Fibroblast of skin of back (primary cell): ENCODE measurements at regions not wholly inside any gene's neighbourhood (a gene's known extent, or its start where the extent isn't known, plus 50 kb on each side); places are given as distances from the start of the nearest gene placed in this dataset.
"Not testable (repeated sequence)": the region's sequence is repeated elsewhere in the genome, so short reads cannot be mapped to it uniquely, and the experiment has no call there.

Experiments used
- DNase-seq: peaks from one replicate; pipeline ENCODE4 v3.0.0-alpha.2; 2013

GRCh38 chr2:131828633-131829455 is 301.2 kb downstream of the CCDC74A start:
- DNase-seq: not testable (repeated sequence)

DNA sequence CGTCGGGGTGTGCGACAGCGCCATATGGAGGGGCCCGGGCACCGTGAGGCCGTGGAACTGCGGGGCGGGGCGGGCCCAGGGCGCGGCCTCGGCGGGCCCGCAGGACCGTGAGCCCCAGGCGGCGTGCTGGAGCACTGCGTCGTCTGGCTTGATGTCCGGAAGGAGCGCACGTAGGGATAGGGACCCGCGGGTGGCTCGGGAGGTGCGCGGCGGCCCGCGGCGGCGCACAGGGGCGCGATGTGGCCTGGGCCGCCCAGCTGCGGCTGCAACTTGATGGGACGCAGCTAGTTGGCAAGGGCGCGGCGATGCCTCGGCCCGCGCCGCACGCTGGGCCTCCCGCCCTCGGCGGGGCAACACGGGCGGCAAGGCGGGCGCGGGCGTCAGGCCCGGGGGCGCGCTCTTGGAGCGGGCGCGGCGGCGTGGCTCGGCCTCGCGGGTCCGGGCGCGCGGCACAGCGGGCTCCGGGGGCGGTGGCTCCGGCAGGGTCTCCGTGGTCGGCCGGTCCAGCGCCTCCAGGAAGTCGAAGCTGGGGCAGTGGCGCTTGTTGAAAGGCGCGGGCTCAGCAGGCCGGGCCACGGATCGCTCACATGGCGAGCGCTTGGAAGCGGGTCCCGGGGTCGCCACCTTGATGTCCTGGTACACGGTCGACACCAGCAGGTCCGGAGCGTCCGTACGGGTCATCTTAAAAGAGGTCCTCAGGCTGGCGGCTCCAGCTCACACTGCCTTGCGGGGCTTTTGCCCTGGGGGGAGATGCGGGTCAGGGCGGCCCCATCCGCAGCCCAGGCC is 302.0 kb downstream of the CCDC74A start:
- not testable (repeated sequence) for DNase-seq

DNA sequence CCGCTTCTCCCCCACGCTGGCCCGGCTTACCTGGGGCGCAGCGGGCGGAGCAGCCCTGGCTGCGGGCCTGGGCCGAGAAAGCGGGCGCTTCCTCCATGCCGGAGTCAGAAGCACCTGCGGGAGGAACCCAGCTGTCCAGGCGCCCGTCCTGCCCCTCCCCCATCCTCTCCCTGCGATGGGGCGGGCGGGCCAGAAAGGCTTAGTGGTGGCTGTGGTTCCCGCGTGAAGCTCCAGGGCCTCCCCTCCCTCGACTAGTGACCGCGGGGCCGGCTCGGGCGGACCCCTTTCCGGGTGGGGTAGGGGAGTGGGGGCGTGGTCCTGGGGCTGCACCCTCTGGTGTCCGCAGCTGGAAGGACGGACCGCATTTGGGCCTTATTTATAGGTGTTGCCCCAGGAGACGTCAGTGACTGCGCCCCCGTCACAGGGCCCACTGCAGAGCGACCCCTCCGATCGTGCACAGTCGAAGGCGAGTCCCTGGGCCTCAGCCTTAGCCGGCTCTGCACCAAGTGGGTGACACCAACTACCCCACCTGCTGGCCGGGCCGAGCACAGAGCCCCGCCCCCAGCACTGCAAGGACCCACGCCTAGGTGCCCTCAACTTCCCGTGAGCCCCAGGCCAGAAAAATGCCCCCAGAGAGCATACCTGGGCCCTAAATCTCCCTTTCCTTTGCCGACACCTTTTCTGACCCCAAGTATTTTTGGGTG is 302.7 kb downstream of the CCDC74A start:
- DNase-seq: not testable (repeated sequence)

DNA sequence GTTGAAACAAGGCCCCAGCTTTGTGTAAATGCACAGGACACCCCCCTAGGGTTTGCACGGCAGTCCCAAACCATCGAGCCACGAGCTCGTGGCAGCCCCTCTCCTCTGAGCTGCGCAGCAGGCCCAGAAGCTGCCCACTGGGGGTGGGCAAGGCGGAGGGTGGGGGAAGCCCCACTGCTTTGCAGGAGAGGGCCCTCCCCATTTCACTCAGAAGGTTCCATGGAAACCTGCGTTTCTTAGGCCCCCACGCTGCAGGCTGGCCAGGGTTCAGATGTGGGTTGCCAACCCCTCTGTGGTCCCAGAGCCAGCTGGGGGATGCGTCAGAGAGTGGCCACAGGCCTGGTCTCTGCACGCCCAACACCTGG is 303.2 kb downstream of the CCDC74A start:
- DNase-seq: not testable (repeated sequence)

DNA sequence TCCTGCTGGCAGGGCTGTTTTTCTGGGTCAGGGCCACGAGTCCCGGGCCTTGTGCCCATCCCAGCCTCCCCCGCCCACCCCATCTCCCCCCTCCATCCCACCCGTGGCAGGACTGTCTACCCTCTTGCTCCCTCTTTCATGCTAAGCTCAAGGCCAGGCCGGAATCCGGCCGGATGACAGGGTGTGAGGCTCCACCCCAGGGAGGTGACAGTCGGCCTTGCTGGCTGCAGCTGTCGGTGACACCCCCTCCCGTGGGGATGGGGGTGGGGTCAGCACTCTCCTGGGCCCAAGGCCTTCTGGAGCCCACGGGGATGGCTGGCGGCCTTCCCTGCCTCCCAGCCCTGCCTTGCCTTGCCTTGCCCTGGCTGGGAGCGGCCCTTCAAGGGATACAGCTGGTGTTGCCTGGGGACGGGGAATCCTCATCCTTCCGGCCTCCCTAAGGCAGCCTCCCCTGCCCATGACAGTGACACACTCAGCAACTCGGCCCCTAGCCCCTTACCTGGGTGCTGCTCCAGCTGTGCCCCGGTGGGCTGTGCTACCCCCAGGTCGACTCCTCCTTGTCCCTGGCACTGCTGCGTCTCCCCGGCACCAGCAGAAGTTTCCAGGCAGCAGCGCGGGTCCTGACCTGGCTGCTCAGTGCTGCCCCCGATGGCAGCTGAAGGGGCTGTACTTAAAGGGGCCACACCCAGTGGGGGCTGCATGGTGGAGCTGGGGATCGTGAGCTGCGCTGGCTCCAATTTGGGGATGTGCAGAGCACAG is 303.9 kb downstream of the CCDC74A start:
- not testable (repeated sequence) for DNase-seq

GRCh38 chr2:131832209-131832780 is 304.6 kb downstream of the CCDC74A start:
- DNase-seq: not testable (repeated sequence)

DNA sequence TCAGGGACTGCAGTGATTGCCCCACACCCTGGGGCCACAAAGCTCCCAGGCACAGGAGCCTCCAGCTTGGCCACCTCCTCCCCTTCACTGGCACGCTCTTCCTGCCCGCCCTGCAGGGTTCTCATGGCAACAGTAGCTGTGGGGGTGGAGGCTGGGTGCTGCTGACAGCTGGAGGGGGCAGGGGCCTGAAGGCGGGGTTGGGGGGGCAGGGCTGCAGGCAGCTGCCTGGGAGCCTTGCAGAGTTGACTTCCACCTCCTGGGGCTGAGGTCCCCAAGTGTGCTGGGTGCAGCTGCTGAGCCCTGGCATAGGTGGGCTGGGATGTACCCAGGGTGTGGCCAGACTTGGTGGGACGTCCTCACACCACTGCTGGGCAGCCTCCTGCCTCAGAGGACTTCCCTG is 305.2 kb downstream of the CCDC74A start:
- not testable (repeated sequence) for DNase-seq

DNA sequence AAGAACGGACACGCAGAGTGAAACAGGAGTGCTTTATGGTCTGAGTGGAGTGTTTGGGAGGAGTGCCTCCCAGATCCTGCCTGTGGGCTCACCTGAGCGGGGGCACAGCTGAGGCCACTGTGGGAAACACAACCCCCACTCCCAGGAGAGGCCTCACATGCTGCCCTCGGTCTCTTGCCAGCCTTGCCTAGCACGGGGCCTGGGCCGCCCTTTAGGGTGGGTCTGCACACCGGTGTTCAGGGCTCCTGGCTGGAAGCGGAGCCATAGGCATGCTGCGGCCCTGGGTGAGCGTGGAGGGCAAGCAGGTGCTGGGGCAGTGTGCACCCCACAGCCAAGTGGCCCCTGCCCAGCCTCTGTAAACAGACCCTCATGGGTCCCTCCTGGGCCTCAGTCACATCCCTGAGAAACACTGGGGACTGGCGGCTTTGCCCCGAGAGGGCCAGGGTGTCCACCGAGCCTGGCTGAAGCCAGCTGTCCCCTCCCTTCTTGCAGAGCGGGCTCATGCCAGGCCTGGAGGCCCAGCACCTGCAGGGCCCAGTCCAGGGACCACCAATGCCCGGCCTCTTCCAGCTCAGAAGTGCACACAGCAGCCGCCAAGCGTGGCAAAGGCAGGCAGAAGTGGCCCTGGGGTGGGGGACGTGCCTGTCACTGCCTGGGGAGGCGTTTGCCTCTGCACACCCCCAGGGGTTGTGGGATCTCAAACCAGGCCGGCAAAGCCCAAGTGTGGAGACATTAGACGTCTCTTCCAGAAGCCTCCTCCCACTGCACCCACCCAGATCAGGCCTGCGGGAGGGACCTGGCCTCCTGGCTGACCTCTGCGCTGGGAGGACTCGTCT is 305.9 kb downstream of the CCDC74A start:
- not testable (repeated sequence) for DNase-seq

GRCh38 chr2:131834203-131835020 is 306.7 kb downstream of the CCDC74A start:
- DNase-seq: not testable (repeated sequence)

- not testable (repeated sequence) for DNase-seq
These were observed 307.3 kb downstream of the CCDC74A start for GRCh38 chr2:131835022-131835421.

- DNase-seq: no peak
These were observed 308.0 kb downstream of the CCDC74A start for GRCh38 chr2:131835621-131836091.

DNA sequence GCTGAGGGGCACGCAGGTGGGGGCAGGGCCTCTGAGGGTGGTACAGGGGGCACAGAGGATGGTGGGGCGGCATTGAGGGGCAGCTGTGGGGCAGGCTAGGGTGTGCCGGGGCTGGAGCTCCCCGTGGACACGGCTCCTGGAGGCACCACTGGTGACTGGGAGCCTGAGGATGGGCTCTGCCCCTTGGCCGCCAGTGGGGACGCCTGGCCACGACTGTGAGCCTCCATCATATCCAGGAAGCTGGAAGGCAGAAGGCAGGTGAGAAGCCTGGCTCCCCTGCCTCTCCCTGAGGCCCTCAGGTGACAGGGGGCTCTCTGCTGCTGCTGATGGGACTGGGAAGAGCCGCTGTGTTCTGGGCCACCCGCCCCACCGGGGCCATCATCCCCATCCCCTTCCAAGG is 308.4 kb downstream of the CCDC74A start:
- not testable (repeated sequence) for DNase-seq

DNA sequence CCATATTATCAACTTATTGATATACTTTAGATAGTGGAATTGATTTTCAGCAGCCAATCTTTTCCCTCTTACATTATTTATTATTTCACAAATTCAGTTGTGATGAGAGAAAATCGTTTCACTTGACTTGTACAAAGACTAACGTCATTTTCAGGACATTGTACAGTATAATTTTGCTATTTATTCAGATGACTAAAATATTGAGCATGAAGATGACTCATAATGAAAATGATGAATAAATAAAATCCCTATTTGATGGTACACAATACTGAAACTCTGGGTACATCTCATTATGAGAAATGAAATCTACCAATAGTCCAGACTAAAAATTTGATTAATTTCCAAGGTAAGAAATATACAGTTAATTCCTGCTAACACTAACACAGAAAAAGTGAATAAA is 316.4 kb downstream of the CCDC74A start:
- peak; percentile 9 for DNase-seq

GRCh38 chr2:131856202-131856601 is 305.6 kb downstream of the ANKRD30BL start:
- not testable (repeated sequence) for DNase-seq

DNA sequence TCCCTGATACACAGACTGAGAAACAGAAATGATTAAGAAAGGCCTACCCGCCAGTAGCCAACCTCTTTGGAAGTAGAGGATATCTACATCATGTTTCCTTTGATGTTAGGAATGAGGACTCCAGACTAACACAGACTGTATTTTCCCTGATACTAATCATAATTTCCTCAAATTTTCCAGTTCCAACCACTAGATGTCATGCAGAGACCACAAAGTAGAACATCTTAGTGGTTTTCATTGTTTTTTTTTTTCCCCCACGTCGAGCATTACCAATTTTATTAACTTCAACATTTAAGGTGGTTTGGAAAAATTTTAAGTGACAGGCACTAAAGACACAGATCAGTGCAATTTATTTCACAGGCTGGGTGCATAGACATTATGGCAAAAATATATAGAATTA is 303.6 kb downstream of the ANKRD30BL start:
- DNase-seq: peak; percentile 0
